ENCODE measurements at regions not wholly inside any gene's neighbourhood (a gene's known extent, or its start where the extent isn't known, plus 50 kb on each side); places are given as distances from the start of the nearest gene placed in this dataset.
"Not testable (repeated sequence)": the region's sequence is repeated elsewhere in the genome, so short reads cannot be mapped to it uniquely, and the experiment has no call there.

DNA sequence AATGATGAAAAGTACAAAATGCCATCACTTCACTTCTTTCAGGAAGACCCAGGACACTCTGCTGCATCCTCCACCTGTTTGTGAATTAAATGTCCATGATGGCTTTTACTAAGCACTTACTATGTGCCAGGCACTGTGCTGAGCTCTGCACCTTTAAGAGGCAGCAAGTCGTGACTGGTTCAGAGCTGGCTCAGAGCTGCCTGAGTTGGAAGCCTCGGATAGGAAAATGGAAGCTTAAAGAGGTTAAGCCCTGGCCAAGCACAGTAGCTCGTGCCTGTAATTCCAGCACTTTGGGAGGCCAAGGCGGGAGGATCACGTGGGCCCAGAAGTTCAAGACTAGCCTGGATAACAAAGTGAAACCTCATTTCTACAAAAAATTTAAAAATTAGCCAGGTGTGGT lies 95.6 kb downstream of the SNX5 start:
- no peak for DNase-seq

- DNase-seq, result no peak
Measured at GRCh38 chr20:17872434-17872833, 96.2 kb downstream of the SNX5 start.

- DNase-seq, result no peak
Measured at GRCh38 chr20:17871886-17872285, 96.7 kb downstream of the SNX5 start.

- no peak for DNase-seq
Measured at GRCh38 chr20:17871181-17871580, 97.4 kb downstream of the SNX5 start.

DNA sequence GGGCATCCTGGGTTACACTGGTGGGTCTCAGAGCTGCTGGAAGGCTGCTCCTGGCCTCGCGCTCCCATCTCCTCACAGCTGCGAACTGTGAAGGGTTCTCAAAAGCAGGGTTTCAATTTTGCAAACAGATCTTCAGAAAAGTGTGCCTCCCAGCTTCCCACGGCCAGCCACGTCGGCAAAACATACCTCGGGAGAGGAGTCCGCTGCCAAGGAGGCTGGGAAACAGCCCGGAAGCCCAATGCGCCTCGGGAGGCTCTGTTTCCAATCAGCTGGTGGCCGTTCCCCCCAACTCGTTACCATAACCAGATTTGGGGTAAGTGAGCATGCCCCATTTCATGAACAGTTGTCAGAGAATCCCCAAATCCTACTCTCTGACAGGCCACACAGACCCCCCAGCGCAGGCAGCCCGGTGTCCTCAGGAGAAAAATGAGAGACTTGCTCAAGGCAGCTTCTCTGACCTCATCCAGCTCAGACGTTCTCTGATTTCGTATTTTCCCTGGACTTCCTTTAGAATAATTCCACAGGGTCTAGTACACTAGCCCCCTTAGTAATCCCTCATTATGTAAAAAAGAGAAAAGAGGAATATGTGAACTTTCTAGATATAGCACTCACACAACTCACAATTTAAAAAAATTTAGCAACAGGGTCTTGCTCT lies 98.4 kb downstream of the SNX5 start:
- no peak for DNase-seq

DNA sequence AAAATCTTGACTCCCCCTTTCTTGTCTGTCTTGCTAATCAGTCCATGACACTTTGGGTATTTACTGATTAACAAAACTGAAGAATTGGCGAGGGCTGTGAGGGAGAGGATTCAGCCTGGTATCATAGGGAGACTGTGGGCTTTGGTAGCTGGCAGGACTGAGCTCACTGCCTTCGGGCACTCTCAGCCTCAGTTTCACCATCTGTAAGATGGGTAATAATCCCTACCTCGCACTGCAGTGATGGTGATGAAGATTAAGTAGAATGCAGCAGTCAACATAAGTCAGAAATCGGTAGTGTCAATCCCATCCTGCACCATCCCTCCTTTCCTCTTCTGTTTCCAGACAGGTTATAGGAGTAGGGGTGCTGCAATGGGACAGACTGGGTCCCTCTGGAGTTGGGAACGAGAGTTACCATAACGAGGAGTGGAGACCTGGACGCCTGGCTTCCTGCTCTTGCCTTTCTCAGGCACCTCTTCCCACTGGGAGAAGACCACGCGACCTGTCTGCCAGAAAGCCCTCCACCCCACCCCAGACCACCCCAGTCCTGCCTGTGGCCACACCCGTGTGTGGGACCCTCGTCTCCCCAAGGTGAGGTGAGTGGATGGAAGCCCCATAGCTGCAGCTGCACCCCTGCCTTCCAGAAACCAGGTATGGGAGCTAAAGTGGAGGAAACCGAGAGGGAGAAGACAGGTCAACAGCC lies 99.1 kb downstream of the SNX5 start:
- no peak for DNase-seq

- DNase-seq, result no peak
Measured at GRCh38 chr20:17868700-17869231, 99.8 kb downstream of the SNX5 start.

- no peak for DNase-seq
Measured at GRCh38 chr20:17868151-17868550, 100.4 kb downstream of the SNX5 start.

DNA sequence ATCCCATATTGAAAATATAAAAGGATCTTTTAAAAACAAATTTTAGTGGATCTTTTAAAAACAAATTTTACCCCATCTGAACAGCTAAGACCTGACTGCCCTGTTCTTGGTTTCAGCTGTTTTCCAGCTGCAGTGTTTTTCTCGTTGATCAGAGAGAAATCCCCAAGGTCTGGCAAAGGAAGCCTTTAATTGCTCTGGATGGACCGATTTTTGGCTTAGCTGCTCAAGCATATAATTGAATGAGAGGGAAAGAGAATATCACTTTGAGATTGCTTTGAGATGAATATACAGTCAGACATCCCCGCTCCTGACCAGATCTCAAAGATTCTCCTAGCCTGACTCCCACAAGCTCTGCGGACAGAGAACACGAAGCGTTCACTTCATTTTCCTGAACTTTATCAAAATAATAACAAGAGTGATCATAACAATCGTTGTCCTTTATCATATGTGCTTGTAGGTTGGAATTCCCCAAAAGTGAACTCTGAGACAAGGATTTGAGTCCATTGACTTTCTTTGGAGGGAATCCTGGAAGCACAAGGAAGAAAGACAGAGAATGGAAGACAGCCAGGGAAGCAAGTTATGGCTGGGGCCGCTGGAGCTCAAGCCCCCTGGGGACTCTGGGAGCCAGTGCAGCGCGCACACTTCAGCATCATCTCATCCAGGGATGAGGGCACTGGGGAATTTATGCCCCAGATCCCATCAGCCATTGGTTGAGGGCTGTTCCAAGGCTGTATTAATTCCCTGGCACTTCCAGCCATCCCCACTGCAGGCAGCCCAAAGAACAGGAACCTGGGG lies 101.3 kb downstream of the SNX5 start:
- DNase-seq, result peak; percentile 53

DNA sequence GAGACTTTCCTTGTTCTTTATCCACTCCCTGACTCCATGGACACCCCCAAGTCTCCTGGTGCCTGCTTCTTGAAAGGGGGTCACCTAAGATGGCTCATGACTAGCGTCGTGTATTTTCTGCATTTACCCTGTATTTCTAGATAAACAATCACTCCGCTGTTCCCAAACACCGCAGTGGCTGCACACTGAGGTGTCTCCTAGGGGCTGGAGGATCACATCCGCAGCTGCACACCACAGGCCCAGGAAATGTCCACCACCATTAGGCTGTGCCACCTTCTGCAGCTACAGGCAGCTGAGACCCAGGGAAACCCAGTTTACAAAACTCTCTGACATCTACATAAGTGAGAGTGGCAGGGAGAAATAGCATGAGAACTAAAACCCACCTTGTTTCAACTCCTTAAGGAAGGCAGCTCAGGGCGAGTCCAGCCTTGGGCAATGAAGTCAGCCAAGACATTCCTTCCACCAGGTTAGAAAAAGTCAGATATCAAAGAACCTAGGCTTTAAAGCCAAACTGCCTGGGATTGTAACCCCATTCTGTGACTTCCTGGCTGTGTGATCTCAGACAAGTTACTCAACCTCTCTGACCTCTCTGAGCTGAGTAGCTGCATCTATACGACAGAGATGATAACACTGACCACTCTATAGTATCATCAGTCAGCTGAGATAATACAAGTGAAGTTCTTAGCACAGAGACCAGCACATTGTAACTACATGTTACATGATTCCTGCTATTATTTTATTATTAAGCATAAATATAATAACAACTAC lies 102.2 kb downstream of the SNX5 start:
- no peak for DNase-seq

GRCh38 chr20:17863577-17864292 lies 104.9 kb downstream of the SNX5 start:
- no peak for DNase-seq

GRCh38 chr20:17863209-17863576 lies 105.4 kb downstream of the SNX5 start:
- no peak for DNase-seq

DNA sequence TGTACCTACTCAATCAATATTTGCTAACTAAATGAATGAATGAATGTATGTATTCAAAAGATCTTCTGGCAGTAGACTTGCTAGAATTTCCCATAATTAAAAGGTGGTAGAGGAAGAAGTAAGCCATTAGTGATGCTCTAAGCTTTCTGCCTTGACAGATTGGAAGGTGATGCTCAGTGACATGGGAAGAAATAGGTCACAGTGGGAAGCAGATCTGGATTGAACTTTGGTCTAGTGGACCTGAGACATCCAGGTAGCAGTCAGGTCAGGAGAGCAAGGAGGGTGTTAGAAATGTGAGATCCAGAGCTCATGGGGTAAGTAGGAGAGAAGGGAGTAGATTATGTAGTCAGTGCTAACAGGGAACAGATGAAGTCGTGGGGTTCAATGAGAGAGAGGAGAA lies 106.4 kb downstream of the SNX5 start:
- DNase-seq, result no peak

GRCh38 chr20:17861620-17862019 lies 107.0 kb downstream of the SNX5 start:
- not testable (repeated sequence) for DNase-seq

DNA sequence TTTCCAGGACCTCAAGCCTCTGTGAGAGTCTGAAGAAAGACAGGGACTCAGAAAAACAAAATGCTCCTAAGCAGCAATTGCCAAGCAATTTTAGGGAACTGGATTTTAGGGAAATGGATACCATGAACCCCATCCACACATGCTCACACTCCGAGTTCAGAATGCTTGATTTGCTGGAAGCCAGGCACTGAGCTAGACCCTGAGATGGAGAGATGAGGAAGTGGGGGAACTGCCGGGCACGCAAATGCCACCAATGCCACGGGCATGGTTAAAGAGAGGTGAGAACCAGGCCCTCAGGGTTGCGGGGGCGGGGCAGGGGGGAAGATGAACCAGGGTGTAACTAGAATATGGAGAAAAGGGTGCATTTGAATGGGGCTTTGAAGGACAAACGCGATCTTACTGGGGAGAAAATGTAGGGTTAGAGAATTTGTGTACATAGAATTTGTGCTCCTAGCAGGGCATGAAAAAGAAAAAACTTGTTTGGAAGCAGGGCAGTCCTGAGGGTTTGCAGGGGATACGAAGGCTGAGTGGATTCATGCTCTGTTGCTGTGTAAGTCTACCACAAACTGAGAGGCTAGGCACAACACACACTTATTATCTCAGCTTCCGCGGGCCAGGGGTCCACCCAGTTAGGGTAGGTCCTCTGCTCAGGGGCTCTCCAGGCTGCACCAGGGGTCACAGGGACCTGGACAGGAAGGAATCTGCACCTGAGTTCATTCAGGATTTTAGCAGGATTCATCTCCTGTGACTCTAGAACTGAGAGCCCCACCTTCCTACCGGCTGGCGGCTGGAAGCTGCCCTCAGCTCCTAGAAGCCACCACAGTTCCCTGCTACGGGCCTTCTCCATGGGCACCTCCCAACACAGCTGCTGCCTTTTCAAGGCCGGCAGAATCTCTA lies 108.0 kb downstream of the SNX5 start:
- no peak for DNase-seq

- DNase-seq, result peak; percentile 58
Measured at GRCh38 chr20:17859616-17860232, 108.9 kb downstream of the SNX5 start.

DNA sequence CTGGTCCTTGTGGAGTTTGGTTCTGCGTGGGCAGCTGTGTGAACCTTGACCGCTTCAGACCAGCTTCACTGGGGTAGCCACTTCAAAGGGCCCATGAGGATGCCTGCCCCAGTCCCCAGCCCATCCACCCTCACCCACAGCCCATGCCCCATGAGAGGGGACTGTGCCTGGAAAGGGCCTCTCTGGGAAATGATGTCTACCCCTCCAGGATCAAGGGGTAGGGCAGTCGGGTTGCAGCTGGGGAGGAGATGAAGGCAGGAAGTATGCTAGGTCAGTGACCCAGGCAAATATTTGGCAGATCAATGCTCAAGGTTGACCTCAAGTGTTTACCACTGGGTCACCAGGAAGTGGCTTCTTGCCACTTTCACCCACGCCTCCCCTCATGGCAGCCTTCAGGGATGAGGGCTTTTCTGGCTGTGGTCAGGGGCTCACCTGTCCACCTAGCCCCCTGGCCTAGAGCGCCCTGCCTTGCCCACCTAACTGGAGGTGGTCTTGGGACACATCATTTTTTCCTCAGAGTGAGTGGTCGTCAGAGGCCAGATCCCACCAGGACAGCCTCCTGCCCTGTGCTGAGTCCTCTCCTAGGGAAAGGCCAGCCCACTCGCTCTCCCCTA lies 109.5 kb downstream of the SNX5 start:
- no peak for DNase-seq

GRCh38 chr20:17858450-17859001 lies 110.1 kb downstream of the SNX5 start:
- no peak for DNase-seq

- DNase-seq, result no peak
Measured at GRCh38 chr20:17857639-17858449, 110.8 kb downstream of the SNX5 start.

Measured in NCI-H2171 (cell line).